MM.1S (cell line): ENCODE measurements at regions not wholly inside any gene's neighbourhood (a gene's known extent, or its start where the extent isn't known, plus 50 kb on each side); places are given as distances from the start of the nearest gene placed in this dataset.

ENCODE experiments used
- DNase-seq: peaks from one replicate; pipeline ENCODE4 v3.0.0-alpha.2; 2015
- H2AFZ ChIP-seq: fragments of 300-600 bp; sonication (generic); 2 replicates; pipeline ENCODE4 v1.6.0; 2016; ENCODE audit warnings: antibody characterized with exemption, low read length
- H3F3A ChIP-seq: fragments of 300-600 bp; sonication (generic); 2 replicates; pipeline ENCODE4 v1.6.1; 2016; ENCODE audit warnings: mild to moderate bottlenecking, antibody characterized with exemption, low read length, moderate library complexity, mixed read lengths; ENCODE audit not compliant: insufficient read depth
- H3K27ac ChIP-seq: fragments of 300-600 bp; sonication (generic); 2 replicates; pipeline ENCODE4 v1.5.1; 2016; ENCODE audit warnings: mild to moderate bottlenecking, low read length
- H3K27me3 ChIP-seq: fragments of 300-600 bp; sonication (generic); replicated peaks from 2 replicates; pipeline ENCODE4 v1.6.0; 2016; ENCODE audit warnings: low read length; ENCODE audit not compliant: insufficient read depth
- H3K36me3 ChIP-seq: fragments of 300-600 bp; sonication (generic); replicated peaks from 2 replicates; pipeline ENCODE4 v1.6.1; 2016; ENCODE audit warnings: mild to moderate bottlenecking, low read length, mixed read lengths; ENCODE audit not compliant: insufficient read depth
- H3K4me1 ChIP-seq: fragments of 300-600 bp; sonication (generic); 2 replicates; pipeline ENCODE4 v1.6.1; 2016; ENCODE audit warnings: low read length, mixed read lengths
- H3K4me2 ChIP-seq: fragments of 300-600 bp; sonication (generic); 2 replicates; pipeline ENCODE4 v1.6.0; 2016; ENCODE audit warnings: low read depth, low read length
- H3K4me3 ChIP-seq: fragments of 300-600 bp; sonication (generic); 2 replicates; pipeline ENCODE4 v1.5.1; 2016; ENCODE audit warnings: low read length, mixed read lengths
- H3K79me2 ChIP-seq: fragments of 300-600 bp; sonication (generic); 2 replicates; pipeline ENCODE4 v1.6.1; 2016; ENCODE audit warnings: mixed run types, low read length, mixed read lengths
- H3K9ac ChIP-seq: fragments of 300-600 bp; sonication (generic); 2 replicates; pipeline ENCODE4 v1.6.1; 2016; ENCODE audit warnings: low read length, mixed read lengths
- H3K9me2 ChIP-seq: fragments of 300-600 bp; sonication (generic); replicated peaks from 2 replicates; pipeline ENCODE4 v1.6.1; 2016; ENCODE audit warnings: mild to moderate bottlenecking, low read length, mixed read lengths; ENCODE audit not compliant: insufficient read depth
- H3K9me3 ChIP-seq: fragments of 300-600 bp; sonication (generic); replicated peaks from 2 replicates; pipeline ENCODE4 v1.6.1; 2016; ENCODE audit warnings: mild to moderate bottlenecking, low read length, mixed read lengths; ENCODE audit not compliant: insufficient read depth
- H4K20me1 ChIP-seq: fragments of 300-600 bp; sonication (generic); 2 replicates; pipeline ENCODE4 v1.6.1; 2016; ENCODE audit warnings: mild to moderate bottlenecking, low read length, moderate library complexity, mixed read lengths; ENCODE audit not compliant: insufficient read depth
- EZH2 ChIP-seq: fragments of 300-600 bp; sonication (generic); optimal IDR thresholded peaks from 2 replicates; pipeline ENCODE3; 2017; ENCODE audit warnings: low read depth, mild to moderate bottlenecking, antibody characterized with exemption, low read length, mixed read lengths
- EZH2phosphoT487 ChIP-seq: fragments of 300-600 bp; sonication (generic); IDR thresholded peaks from 2 replicates; pipeline ENCODE4 v1.6.1; 2018; ENCODE audit warnings: antibody characterized with exemption, low read length
- TF ChIP-seq, protein P1 (sequence below): fragments of 300-600 bp; sonication (generic); IDR thresholded peaks from 2 replicates; pipeline ENCODE4 v1.5.1; 2016; ENCODE audit warnings: antibody characterized with exemption, low read length, mixed read lengths

DNA sequence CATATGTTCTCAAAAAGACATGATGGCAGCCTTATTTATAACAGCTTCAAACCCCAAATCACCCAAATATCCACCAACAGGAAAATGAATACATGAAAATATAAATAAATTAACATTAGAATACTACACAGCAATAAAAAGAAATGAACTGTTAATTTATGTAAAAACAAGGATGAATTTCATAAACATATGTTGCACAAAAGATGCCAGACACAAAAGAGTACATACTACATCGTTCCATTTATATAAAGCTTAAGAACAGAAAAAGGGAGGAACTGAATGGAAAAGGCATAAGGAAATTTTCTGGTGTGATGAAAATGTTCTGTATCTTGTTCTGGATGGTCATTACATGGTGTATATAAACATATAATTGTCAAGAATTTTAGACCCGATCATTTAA, 69.9 kb upstream of the TUSC7 start:
- Histone ChIP-seq H3K79me2 (no peaks in the 10 kb centered on the region), H3K9ac (no peak overlapping the region), H3K4me1 (no peaks in the 10 kb centered on the region), H3K27me3 (no peaks in the 10 kb centered on the region), H3K27ac (no peak overlapping the region), H2AFZ (no peak overlapping the region), H3K9me2 (no peaks in the 10 kb centered on the region), H3K36me3 (no peaks in the 10 kb centered on the region), H3K4me3 (no peak overlapping the region), H4K20me1 (no peaks in the 10 kb centered on the region), H3F3A (no peaks in the 10 kb centered on the region), H3K9me3 (no peaks in the 10 kb centered on the region), H3K4me2 (no peak overlapping the region)
- TF ChIP-seq, protein P1, sequence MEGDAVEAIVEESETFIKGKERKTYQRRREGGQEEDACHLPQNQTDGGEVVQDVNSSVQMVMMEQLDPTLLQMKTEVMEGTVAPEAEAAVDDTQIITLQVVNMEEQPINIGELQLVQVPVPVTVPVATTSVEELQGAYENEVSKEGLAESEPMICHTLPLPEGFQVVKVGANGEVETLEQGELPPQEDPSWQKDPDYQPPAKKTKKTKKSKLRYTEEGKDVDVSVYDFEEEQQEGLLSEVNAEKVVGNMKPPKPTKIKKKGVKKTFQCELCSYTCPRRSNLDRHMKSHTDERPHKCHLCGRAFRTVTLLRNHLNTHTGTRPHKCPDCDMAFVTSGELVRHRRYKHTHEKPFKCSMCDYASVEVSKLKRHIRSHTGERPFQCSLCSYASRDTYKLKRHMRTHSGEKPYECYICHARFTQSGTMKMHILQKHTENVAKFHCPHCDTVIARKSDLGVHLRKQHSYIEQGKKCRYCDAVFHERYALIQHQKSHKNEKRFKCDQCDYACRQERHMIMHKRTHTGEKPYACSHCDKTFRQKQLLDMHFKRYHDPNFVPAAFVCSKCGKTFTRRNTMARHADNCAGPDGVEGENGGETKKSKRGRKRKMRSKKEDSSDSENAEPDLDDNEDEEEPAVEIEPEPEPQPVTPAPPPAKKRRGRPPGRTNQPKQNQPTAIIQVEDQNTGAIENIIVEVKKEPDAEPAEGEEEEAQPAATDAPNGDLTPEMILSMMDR = no peak
- TF ChIP-seq EZH2phosphoT487 (no peak), EZH2 (no peak)
- no peak for DNase-seq

DNA sequence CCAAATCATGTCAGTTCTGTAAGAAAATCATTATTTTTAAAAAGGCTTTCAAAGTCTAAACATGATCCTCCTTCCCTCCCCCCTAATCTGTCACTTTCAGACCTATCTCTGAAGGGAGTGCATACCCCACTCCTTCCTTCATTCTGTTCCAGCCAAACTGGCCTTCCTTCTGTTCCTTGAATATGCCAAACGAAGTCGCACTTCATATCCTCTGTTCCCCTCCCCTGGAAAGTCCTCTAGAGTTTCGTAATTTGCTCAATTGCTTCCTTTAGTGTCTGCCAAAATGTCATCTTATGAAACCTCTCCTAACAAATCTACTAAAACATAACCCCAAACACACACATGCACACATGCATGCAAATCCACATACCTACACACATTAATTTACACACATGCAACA, 69.5 kb upstream of the TUSC7 start:
- no peaks in the 10 kb centered on the region for H3K27me3 ChIP-seq
- H3K4me1 ChIP-seq = no peaks in the 10 kb centered on the region
- TF ChIP-seq EZH2 (no peak), EZH2phosphoT487 (no peak)
- TF ChIP-seq, protein P1 = no peak
- H3K36me3 ChIP-seq = no peaks in the 10 kb centered on the region
- no peak for DNase-seq
- H3K27ac ChIP-seq = no peak overlapping the region
- no peaks in the 10 kb centered on the region for H4K20me1 ChIP-seq
- H3K79me2 ChIP-seq = no peaks in the 10 kb centered on the region
- H3F3A ChIP-seq = no peaks in the 10 kb centered on the region
- H3K4me3 ChIP-seq = no peak overlapping the region
- H3K9ac ChIP-seq = no peak overlapping the region
- no peaks in the 10 kb centered on the region for H3K9me2 ChIP-seq
- no peaks in the 10 kb centered on the region for H3K9me3 ChIP-seq
- H3K4me2 ChIP-seq = no peak overlapping the region
- H2AFZ ChIP-seq = no peak overlapping the region

DNA sequence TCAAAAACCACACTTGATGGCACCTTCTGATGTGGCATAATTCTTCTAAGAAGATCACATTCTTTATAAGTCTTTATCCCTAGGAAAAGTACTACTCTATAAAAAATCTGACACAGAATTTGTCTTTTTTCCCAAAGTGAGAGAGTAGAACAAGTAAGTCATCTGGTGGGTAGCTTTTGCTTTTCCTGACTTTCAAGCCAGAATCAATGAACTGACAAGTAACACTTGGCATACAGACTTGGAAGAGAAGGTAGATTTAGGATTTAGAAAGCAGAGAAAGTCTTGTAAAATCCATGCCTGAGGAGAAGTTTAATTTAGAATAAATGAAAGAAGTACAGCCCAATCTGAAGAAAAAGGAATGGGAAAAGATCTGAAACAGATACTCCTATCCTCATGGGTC, 66.6 kb upstream of the TUSC7 start:
- DNase-seq = no peak
- H3K36me3 ChIP-seq = no peaks in the 10 kb centered on the region
- TF ChIP-seq, protein P1 = no peak
- TF ChIP-seq EZH2phosphoT487 = no peak
- no peak for TF ChIP-seq EZH2
- H4K20me1 ChIP-seq = no peaks in the 10 kb centered on the region
- no peaks in the 10 kb centered on the region for H3K9me3 ChIP-seq
- H3K9me2 ChIP-seq = no peaks in the 10 kb centered on the region
- no peaks in the 10 kb centered on the region for H3F3A ChIP-seq
- no peak overlapping the region for H3K9ac ChIP-seq
- no peak overlapping the region for H2AFZ ChIP-seq
- H3K27me3 ChIP-seq = no peaks in the 10 kb centered on the region
- no peak overlapping the region for H3K27ac ChIP-seq
- H3K4me1 ChIP-seq = no peaks in the 10 kb centered on the region
- no peak overlapping the region for H3K4me3 ChIP-seq
- H3K4me2 ChIP-seq = no peak overlapping the region
- no peaks in the 10 kb centered on the region for H3K79me2 ChIP-seq

DNA sequence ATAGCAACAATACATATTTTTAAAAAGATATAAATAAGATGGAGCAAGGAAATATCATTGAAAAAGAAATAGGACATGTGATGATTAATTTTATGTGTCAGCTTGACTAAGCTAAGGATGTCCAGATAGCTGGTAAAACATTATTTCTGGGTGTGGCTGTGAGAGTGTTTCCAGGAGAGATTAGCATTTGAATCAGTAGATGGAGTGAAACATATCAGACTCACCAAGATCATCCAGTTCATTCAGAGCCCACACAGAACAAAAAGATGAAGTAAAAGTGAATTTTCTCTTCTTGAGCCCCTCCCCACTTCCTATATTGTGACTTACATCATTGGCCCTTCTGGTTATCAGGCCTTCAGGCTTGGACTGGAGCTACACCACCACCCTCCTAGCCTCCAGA, 61.6 kb upstream of the TUSC7 start:
- no peaks in the 10 kb centered on the region for H3K4me1 ChIP-seq
- H3K9me3 ChIP-seq = no peaks in the 10 kb centered on the region
- TF ChIP-seq EZH2 = no peak
- TF ChIP-seq, protein P1 = no peak
- TF ChIP-seq EZH2phosphoT487 = no peak
- no peak overlapping the region for H2AFZ ChIP-seq
- H3F3A ChIP-seq = no peaks in the 10 kb centered on the region
- no peaks in the 10 kb centered on the region for H3K9me2 ChIP-seq
- no peaks in the 10 kb centered on the region for H3K36me3 ChIP-seq
- no peak overlapping the region for H3K9ac ChIP-seq
- H3K79me2 ChIP-seq = no peaks in the 10 kb centered on the region
- no peak overlapping the region for H3K4me3 ChIP-seq
- no peaks in the 10 kb centered on the region for H3K27me3 ChIP-seq
- no peak for DNase-seq
- H3K4me2 ChIP-seq = no peak overlapping the region
- no peak overlapping the region for H3K27ac ChIP-seq
- H4K20me1 ChIP-seq = no peaks in the 10 kb centered on the region
